GM18858 (cell line): ENCODE measurements at regions not wholly inside any gene's neighbourhood (a gene's known extent, or its start where the extent isn't known, plus 50 kb on each side); places are given as distances from the start of the nearest gene placed in this dataset.
"Not testable (repeated sequence)": the region's sequence is repeated elsewhere in the genome, so short reads cannot be mapped to it uniquely, and the experiment has no call there.

ENCODE experiments used
- ATAC-seq: cut with Tn5 transposase; IDR thresholded peaks from one replicate; pipeline ENCODE4 v1.9.1; 2021; ENCODE audit not compliant: unreplicated experiment

GRCh38 chr2:129010262-129010661 lies 691.6 kb upstream of the HS6ST1 start:
- no peak for ATAC-seq

GRCh38 chr2:129011466-129012061 lies 692.9 kb upstream of the HS6ST1 start:
- ATAC-seq = no peak

GRCh38 chr2:129014432-129014831 lies 695.8 kb upstream of the HS6ST1 start:
- no peak for ATAC-seq

- no peak for ATAC-seq
These were observed 697.0 kb upstream of the HS6ST1 start for GRCh38 chr2:129015397-129016285.

- ATAC-seq = no peak
These were observed 698.3 kb upstream of the HS6ST1 start for GRCh38 chr2:129016972-129017371.

GRCh38 chr2:129024796-129025195 lies 706.1 kb upstream of the HS6ST1 start:
- ATAC-seq = no peak

GRCh38 chr2:129035992-129036391 lies 717.3 kb upstream of the HS6ST1 start:
- no peak for ATAC-seq

GRCh38 chr2:129043677-129044076 lies 725.0 kb upstream of the HS6ST1 start:
- ATAC-seq = not testable (repeated sequence)

- ATAC-seq = not testable (repeated sequence)
These were observed 727.8 kb upstream of the HS6ST1 start for GRCh38 chr2:129046475-129046874.

GRCh38 chr2:129050101-129050500 lies 731.4 kb upstream of the HS6ST1 start:
- ATAC-seq = no peak

- no peak for ATAC-seq
These were observed 736.6 kb upstream of the HS6ST1 start for GRCh38 chr2:129055242-129055641.

GRCh38 chr2:129055824-129056223 lies 737.2 kb upstream of the HS6ST1 start:
- ATAC-seq = no peak

GRCh38 chr2:129056309-129056958 lies 737.8 kb upstream of the HS6ST1 start:
- no peak for ATAC-seq

- no peak for ATAC-seq
These were observed 738.3 kb upstream of the HS6ST1 start for GRCh38 chr2:129056959-129057317.

GRCh38 chr2:129058981-129059380 lies 740.3 kb upstream of the HS6ST1 start:
- no peak for ATAC-seq

- no peak for ATAC-seq
These were observed 740.8 kb upstream of the HS6ST1 start for GRCh38 chr2:129059476-129059875.

GRCh38 chr2:129061069-129061768 lies 742.6 kb upstream of the HS6ST1 start:
- ATAC-seq = peak; percentile 84

- ATAC-seq = no peak
These were observed 743.1 kb upstream of the HS6ST1 start for GRCh38 chr2:129061769-129062121.

- ATAC-seq = no peak
These were observed 743.7 kb upstream of the HS6ST1 start for GRCh38 chr2:129062146-129062912.

- ATAC-seq = no peak
These were observed 748.4 kb upstream of the HS6ST1 start for GRCh38 chr2:129067070-129067469.

GRCh38 chr2:129067953-129068352 lies 749.3 kb upstream of the HS6ST1 start:
- ATAC-seq = no peak
